Urothelium cell line (cell line): ENCODE measurements at regions not wholly inside any gene's neighbourhood (a gene's known extent, or its start where the extent isn't known, plus 50 kb on each side); places are given as distances from the start of the nearest gene placed in this dataset.

Experiments used
- DNase-seq: peaks from one replicate; pipeline ENCODE4 v3.0.0; 2011; ENCODE audit warnings: low spot score, mixed read lengths
- FAIRE-seq: peaks from 2 replicates; lab custom pipeline; 2011; peaks lifted over from hg19 to GRCh38; lab: Jason Lieb, UNC

DNA sequence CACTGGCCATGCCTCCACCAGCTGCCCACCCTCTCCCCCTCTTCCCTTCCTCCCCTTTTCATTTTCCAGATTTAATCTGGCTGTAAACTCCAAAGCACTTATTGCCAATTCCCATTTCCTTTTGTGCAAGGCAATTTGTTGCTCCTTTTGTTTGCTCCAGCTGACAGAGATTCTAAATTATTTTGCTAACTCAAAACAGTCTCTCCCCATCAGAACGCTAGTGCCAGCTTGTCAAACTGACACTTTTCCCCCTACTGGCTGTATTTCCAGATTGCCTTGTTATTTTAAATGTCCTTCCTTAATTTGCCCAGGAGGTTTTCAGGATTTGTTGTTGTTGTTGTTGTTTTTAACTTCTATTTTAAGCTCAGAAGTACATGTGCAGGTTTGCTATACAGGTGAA lies 57.0 kb upstream of the PAK1 start:
- DNase-seq (no peak), FAIRE-seq (no peak)

DNA sequence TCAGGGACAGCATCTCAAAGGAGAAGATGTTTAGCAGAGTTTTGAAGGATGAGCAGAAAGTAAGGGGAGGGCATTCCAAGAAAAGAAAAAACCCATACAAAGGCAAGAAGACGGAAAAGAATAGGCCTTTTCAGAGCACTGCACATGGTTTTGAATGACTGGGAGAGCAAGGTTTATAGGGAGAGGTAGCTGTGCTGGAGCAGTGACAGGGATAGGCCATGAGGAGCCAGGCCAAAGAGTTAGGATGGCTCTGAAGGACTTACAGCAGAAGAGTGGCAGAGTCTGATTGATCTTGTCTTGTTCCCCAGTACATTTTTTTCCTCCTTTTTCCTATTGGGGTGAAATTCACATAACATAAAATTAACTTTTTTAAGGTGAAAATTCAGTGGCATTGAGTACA lies 55.8 kb upstream of the PAK1 start:
- DNase-seq (no peak), FAIRE-seq (no peak)

DNA sequence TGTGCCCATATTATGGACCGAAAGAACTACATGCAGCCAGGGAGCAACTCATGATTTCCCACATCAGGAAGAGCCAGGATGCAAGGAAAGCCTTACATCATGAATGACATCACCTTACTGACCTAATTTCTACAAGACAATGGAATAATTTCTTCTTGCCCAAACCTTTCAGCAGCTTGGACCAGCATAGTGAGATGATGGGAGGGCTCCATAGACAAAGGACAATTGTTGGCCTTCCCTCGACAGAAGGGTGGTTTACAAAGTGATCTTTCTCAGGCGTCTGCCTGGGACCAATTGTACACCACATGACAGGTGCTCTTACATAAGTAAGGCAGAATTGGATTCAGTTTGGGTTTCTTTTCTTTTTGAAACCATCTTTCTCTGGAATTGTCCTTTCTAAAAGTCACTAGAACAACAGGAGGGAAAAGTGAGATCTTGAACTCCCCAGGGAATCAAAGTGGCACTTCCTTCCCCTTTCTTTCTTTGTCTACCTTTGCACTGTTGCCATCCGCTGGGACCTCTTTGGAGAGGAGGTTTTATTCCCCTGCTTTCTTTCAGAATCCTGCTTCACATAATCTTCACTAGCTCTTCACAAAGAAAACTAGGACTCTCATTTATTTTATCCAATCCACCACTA lies 51.7 kb upstream of the PAK1 start:
- DNase-seq (peak; percentile 35), FAIRE-seq (no peak)

DNA sequence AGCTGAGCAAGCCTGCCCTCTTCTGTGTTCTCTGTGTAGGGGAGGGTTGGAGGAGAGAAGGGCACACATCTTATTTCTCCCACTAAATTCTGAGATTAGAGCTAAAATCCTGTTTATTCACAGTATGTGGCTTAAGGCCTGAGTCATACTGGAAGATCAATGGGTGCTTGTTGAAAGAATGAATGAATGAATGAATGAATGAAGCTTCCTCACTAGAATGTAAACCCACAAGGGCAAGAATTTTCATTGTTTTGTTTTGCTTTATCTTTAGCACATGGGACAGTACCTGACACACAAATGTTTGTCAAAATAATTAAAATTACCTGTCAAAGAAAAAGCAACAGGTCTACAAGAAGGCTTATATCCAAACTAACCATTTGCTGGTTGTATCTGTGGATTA lies 50.6 kb upstream of the PAK1 start:
- FAIRE-seq, result no peak
- no peak for DNase-seq

DNA sequence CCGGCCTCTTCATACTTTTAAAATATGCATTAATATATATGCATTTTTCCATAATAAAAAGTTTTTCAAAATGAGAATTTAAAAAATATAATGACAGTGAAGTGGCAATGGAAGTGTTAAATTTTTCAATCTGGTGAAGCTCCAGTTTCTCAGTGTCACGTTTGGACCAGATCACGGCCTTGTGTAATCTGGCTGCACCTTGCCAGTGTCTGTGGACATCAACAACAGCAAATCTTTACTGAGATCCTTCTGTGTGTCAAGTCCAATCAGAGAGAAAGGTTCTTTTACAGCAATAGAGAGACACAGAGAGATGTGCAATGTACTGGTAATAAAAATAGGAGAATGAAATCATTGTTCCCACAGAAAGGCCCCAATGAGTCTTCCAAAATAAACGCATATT lies 49.8 kb upstream of the PAK1 start:
- DNase-seq (no peak), FAIRE-seq (no peak)
